ENCODE measurements at regions not wholly inside any gene's neighbourhood (a gene's known extent, or its start where the extent isn't known, plus 50 kb on each side); places are given as distances from the start of the nearest gene placed in this dataset.

DNA sequence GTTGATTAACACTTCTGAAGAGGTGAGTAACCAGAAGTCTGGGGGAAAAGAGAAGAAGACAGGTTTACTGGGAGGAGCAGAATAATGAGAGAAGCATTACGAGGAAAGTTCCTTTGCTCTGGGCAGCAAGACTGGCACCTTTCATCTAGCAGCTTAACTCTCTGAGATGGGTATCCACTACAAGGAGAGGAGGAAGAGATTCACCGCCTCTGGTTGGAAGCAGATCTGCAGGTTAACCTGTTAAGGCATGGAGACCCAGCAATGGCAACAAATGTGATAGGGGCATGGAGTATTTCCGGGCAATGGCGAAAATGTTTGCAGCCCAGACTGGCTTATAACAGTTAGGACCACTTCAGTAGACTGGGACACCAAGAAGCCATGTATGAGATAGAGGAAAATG lies 162.2 kb downstream of the TFEC start:
- 98% methylated on average over 4 of the region's 4 CpGs for WGBS
- TF ChIP-seq POLR2A (IDR thresholded peaks at IDR 0.05; ENCODE audit: low read depth), result no peak
- TF ChIP-seq, protein P1, sequence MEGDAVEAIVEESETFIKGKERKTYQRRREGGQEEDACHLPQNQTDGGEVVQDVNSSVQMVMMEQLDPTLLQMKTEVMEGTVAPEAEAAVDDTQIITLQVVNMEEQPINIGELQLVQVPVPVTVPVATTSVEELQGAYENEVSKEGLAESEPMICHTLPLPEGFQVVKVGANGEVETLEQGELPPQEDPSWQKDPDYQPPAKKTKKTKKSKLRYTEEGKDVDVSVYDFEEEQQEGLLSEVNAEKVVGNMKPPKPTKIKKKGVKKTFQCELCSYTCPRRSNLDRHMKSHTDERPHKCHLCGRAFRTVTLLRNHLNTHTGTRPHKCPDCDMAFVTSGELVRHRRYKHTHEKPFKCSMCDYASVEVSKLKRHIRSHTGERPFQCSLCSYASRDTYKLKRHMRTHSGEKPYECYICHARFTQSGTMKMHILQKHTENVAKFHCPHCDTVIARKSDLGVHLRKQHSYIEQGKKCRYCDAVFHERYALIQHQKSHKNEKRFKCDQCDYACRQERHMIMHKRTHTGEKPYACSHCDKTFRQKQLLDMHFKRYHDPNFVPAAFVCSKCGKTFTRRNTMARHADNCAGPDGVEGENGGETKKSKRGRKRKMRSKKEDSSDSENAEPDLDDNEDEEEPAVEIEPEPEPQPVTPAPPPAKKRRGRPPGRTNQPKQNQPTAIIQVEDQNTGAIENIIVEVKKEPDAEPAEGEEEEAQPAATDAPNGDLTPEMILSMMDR (IDR thresholded peaks at IDR 0.05), result no peak
- no peak for TF ChIP-seq EP300 (IDR thresholded peaks at IDR 0.05)
- TF ChIP-seq POLR2AphosphoS5 (IDR thresholded peaks at IDR 0.05), result no peak
- Histone ChIP-seq H3K4me1 (no peaks in the 10 kb centered on the region), H3K4me3 (no peak overlapping the region), H3K36me3 (no peaks in the 10 kb centered on the region), H3K9me3 (no peaks in the 10 kb centered on the region), H3K27ac (replicated peaks in 1 of 4) (no peak overlapping the region), H3K27me3 (no peaks in the 10 kb centered on the region)
- DNase-seq (ENCODE audit: extremely low spot score), result no peak
- intact Hi-C loops (cut with DNase I), result no loop called here

DNA sequence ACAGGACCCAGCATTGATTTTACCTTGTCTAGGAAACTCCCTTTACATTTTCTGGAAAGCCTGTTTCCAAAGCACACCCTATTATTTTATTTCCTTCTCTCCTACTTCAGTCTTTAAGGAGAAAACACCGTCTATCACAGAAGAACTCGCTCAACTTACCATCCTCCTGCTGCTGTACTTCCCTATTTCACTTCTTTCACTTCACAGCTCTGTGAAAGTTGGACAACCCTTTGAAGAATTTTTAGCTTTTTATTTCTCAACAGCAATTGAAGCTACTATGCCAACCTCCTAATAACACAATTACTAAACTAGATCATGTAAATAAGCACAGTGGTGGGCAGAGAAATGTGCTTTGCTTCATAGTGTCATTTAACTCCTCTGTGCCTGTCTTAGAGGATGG lies 166.5 kb downstream of the TFEC start:
- Histone ChIP-seq H3K36me3 (no peaks in the 10 kb centered on the region), H3K9me3 (no peaks in the 10 kb centered on the region), H3K4me3 (no peak overlapping the region), H3K27me3 (no peaks in the 10 kb centered on the region), H3K4me1 (no peaks in the 10 kb centered on the region), H3K27ac (replicated peaks in 1 of 4) (no peak overlapping the region)
- TF ChIP-seq POLR2AphosphoS5 (IDR thresholded peaks at IDR 0.05) (no peak), POLR2A (IDR thresholded peaks at IDR 0.05; ENCODE audit: low read depth) (no peak), EP300 (IDR thresholded peaks at IDR 0.05) (no peak)
- TF ChIP-seq, protein P1 (IDR thresholded peaks at IDR 0.05), result no peak
- no peak for DNase-seq (ENCODE audit: extremely low spot score)
- intact Hi-C loops (cut with DNase I), result no loop called here
- WGBS, result 70% methylated on average over 2 of the region's 2 CpGs

DNA sequence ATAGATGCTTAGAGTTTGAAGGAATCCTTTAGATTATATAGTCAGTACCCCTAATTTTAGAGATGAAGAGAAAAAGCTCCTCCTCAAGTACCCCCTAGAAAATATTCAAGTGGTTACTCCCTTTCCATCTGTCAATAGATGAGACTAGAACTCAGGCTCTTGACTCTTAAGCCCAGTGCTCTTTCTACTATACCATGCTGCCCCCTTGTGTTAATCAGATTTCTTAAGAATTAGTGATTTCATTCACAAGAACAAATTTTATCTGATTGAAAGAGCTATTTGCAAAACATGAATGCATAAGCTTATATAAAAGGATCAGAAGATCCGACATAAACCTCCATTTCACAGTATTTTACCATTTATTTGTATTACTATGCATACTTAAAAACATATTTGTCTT lies 179.3 kb downstream of the TFEC start:
- H3K4me3 ChIP-seq, result no peak overlapping the region
- H3K27me3 ChIP-seq, result no peaks in the 10 kb centered on the region
- DNase-seq (ENCODE audit: extremely low spot score), result no peak
- H3K4me1 ChIP-seq, result no peaks in the 10 kb centered on the region
- H3K27ac ChIP-seq (replicated peaks in 1 of 4), result no peak overlapping the region
- intact Hi-C loops (cut with DNase I), result no loop called here
- no peaks in the 10 kb centered on the region for H3K9me3 ChIP-seq
- H3K36me3 ChIP-seq, result no peaks in the 10 kb centered on the region
- TF ChIP-seq, protein P1 (IDR thresholded peaks at IDR 0.05), result peak; percentile 22 to 35 (median 26)
- TF ChIP-seq EP300 (IDR thresholded peaks at IDR 0.05) (no peak), POLR2AphosphoS5 (IDR thresholded peaks at IDR 0.05) (no peak), POLR2A (IDR thresholded peaks at IDR 0.05; ENCODE audit: low read depth) (no peak)
- 89% methylated on average over 1 of the region's 1 CpG for WGBS

DNA sequence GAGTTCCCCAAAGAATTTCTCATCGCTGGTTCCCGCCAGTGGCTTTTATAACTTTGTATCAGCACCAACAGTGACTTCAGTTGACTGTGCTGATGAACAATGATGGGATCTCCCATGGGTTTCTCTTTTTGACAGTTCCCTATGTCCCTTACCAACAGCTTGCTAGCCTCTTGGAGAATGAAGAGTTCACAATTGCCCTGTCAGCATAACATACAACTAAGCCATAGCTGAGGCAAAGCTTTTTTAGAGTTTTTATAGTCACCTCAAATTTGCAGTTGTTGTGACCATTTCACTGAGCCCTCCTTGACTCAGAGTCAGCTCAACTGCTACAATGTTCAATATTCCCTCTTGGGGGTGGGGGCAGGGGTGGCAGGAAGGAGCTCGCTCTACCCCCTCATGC lies 179.8 kb downstream of the TFEC start:
- WGBS, result 82% methylated on average over 3 of the region's 3 CpGs
- Histone ChIP-seq H3K9me3 (no peaks in the 10 kb centered on the region), H3K4me1 (no peaks in the 10 kb centered on the region), H3K36me3 (no peaks in the 10 kb centered on the region), H3K27ac (replicated peaks in 1 of 4) (no peak overlapping the region), H3K27me3 (no peaks in the 10 kb centered on the region), H3K4me3 (no peak overlapping the region)
- no peak for TF ChIP-seq EP300 (IDR thresholded peaks at IDR 0.05)
- no peak for TF ChIP-seq POLR2AphosphoS5 (IDR thresholded peaks at IDR 0.05)
- TF ChIP-seq, protein P1 (IDR thresholded peaks at IDR 0.05), result no peak
- TF ChIP-seq POLR2A (IDR thresholded peaks at IDR 0.05; ENCODE audit: low read depth), result no peak
- intact Hi-C loops (cut with DNase I), result no loop called here
- no peak for DNase-seq (ENCODE audit: extremely low spot score)

DNA sequence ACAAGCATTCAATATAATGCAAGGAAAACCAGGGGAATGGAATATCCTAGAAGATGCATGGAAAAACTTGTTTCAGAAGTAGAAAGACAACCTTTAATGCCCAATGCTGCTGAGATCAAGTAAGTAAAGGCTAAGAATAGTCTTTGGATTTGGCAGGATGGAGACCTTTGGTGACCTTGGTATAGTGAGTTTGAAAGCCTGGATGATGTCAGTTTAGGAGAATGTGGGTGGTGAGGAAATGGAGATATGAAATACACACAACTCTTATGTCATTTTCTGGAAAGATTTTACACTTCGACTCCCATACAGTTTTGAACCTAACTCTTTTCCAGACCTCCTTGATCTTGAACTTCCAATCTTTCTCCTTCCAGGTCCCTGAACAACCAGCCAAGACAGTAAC lies 185.7 kb downstream of the TFEC start:
- Histone ChIP-seq H3K4me1 (no peaks in the 10 kb centered on the region), H3K27ac (replicated peaks in 1 of 4) (no peak overlapping the region), H3K36me3 (no peaks in the 10 kb centered on the region), H3K27me3 (no peaks in the 10 kb centered on the region), H3K9me3 (no peaks in the 10 kb centered on the region), H3K4me3 (no peak overlapping the region)
- no peak for TF ChIP-seq POLR2AphosphoS5 (IDR thresholded peaks at IDR 0.05)
- TF ChIP-seq POLR2A (IDR thresholded peaks at IDR 0.05; ENCODE audit: low read depth), result no peak
- TF ChIP-seq EP300 (IDR thresholded peaks at IDR 0.05), result no peak
- TF ChIP-seq, protein P1 (IDR thresholded peaks at IDR 0.05), result no peak
- DNase-seq (ENCODE audit: extremely low spot score), result no peak
- WGBS, result 78% methylated on average over 1 of the region's 1 CpG
- intact Hi-C loops (cut with DNase I), result no loop called here
